ENCODE measurements at regions not wholly inside any gene's neighbourhood (a gene's known extent, or its start where the extent isn't known, plus 50 kb on each side); places are given as distances from the start of the nearest gene placed in this dataset.

DNA sequence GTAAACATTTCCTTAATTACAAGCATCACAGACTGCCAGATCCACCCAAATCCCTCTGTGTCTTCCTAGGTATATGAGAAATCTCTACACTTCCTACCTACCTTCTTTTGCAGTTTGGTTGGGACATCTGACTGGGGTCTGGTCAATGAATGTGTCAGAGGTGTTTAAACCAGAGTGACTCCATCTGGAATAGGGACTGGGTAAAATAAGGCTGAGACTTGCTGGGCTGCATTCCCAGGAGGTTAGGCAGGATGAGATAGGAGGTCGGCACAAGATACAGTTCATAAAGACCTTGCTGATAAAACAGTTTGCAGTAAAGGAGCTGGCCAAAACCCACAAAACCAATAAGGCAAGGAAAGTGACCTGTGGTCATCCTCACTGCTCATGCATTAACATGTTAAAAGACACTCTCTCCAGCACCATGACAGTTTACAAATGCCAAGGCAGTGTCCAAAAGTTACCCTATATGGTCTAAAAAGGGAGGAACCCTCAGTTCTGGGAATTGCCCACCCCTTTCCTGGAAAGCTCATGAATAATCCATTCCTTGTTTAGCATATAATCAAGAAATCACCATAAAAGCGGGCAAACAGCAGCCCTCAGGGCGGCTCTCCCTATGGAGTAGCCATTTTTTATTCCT is 87.4 kb upstream of the BACE2 start:
- Histone ChIP-seq H3K27ac (no peak overlapping the region), H3K4me3 (no peak overlapping the region), H3K9me3 (ENCODE audit: low read depth, low read length) (no peaks in the 10 kb centered on the region), H3K36me3 (ENCODE audit: insufficient read depth, low read length) (no peaks in the 10 kb centered on the region), H3K9ac (ENCODE audit: insufficient read length) (no peak overlapping the region)
- DNase-seq (ENCODE audit: low read depth, low spot score) = no peak
- no peak for TF ChIP-seq POLR2AphosphoS5 (IDR thresholded peaks at IDR 0.05; ENCODE audit: borderline replicate concordance, low read depth, low read length)
- no peak for TF ChIP-seq FOXP2 (optimal IDR thresholded peaks at IDR 0.05; ENCODE audit: control extremely low read depth, extremely low read length, insufficient read depth)
- no peak for TF ChIP-seq EZH2 (IDR thresholded peaks at IDR 0.05)

GRCh38 chr21:41086569-41086968 is 81.4 kb upstream of the BACE2 start:
- Histone ChIP-seq H3K36me3 (ENCODE audit: insufficient read depth, low read length) (no peaks in the 10 kb centered on the region), H3K9ac (ENCODE audit: insufficient read length) (no peak overlapping the region), H3K9me3 (ENCODE audit: low read depth, low read length) (no peaks in the 10 kb centered on the region), H3K4me3 (no peak overlapping the region), H3K27ac (no peak overlapping the region)
- DNase-seq (ENCODE audit: low read depth, low spot score) = no peak
- TF ChIP-seq FOXP2 (optimal IDR thresholded peaks at IDR 0.05; ENCODE audit: control extremely low read depth, extremely low read length, insufficient read depth) (no peak), EZH2 (IDR thresholded peaks at IDR 0.05) (no peak), POLR2AphosphoS5 (IDR thresholded peaks at IDR 0.05; ENCODE audit: borderline replicate concordance, low read depth, low read length) (no peak)

DNA sequence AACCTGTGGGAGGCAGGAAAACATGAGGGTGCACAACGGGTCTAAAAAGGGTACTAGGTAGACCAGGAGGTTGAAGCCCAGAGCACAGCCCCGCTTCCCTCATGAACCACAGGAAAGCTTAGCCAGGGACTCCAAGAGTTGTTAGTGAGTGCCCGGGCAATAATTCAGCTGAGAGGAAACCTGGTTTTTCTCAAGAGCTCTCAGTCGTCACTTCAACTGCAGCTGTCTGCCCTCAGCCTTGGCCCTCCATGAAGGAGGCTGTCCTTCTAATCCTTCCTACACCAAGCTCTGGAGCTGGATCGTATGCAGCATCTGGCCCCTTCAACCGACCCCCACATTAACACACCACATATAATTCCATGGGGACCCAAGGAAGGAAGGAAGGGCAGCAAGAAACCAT is 77.0 kb upstream of the BACE2 start:
- H3K9ac ChIP-seq (ENCODE audit: insufficient read length) = peak overlapping the region; percentile 62
- peak overlapping the region; percentile 99 for H3K27ac ChIP-seq
- DNase-seq (ENCODE audit: low read depth, low spot score) = peak; percentile 91
- peak overlapping the region; percentile 68 for H3K4me3 ChIP-seq
- H3K36me3 ChIP-seq (ENCODE audit: insufficient read depth, low read length) = no peaks in the 10 kb centered on the region
- TF ChIP-seq EZH2 (IDR thresholded peaks at IDR 0.05) (no peak), POLR2AphosphoS5 (IDR thresholded peaks at IDR 0.05; ENCODE audit: borderline replicate concordance, low read depth, low read length) (no peak), FOXP2 (optimal IDR thresholded peaks at IDR 0.05; ENCODE audit: control extremely low read depth, extremely low read length, insufficient read depth) (no peak)
- 0 out of 2 replicates have a peak, but pooled peaks cover 5% of the 10 kb centered on the region for H3K9me3 ChIP-seq (ENCODE audit: low read depth, low read length)

- peak overlapping the region; percentile 77 for H3K9ac ChIP-seq (ENCODE audit: insufficient read length)
- H3K9me3 ChIP-seq (ENCODE audit: low read depth, low read length) = 0 out of 2 replicates have a peak, but pooled peaks cover 5% of the 10 kb centered on the region
- DNase-seq (ENCODE audit: low read depth, low spot score) = peak; percentile 80
- peak overlapping the region; percentile 99 for H3K27ac ChIP-seq
- no peaks in the 10 kb centered on the region for H3K36me3 ChIP-seq (ENCODE audit: insufficient read depth, low read length)
- TF ChIP-seq FOXP2 (optimal IDR thresholded peaks at IDR 0.05; ENCODE audit: control extremely low read depth, extremely low read length, insufficient read depth) (no peak), POLR2AphosphoS5 (IDR thresholded peaks at IDR 0.05; ENCODE audit: borderline replicate concordance, low read depth, low read length) (peak; percentile 20; the same call in 1 of the 2 replicates)
- H3K4me3 ChIP-seq = peak overlapping the region; percentile 68
Measured at GRCh38 chr21:41091616-41092015, 76.3 kb upstream of the BACE2 start.

DNA sequence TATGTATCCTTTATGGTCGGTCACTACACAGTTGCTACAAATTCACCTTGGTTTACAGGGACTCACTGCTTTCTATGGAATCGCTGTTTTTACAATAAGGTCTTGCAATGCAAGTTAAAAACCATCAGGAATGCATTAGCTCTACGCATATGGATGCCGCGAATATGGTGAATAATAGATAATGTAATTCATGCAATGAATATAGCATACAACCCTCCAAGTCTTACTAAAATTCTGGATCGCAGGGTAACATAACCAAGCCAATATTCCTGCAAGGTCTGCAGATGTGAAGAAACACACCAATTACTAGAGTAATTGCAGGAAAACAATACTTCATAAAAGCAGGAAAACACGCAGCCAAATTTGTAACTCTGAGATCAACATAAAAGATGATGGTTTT is 75.6 kb upstream of the BACE2 start:
- DNase-seq (ENCODE audit: low read depth, low spot score) = no peak
- no peak for TF ChIP-seq POLR2AphosphoS5 (IDR thresholded peaks at IDR 0.05; ENCODE audit: borderline replicate concordance, low read depth, low read length)
- no peak for TF ChIP-seq EZH2 (IDR thresholded peaks at IDR 0.05)
- TF ChIP-seq FOXP2 (optimal IDR thresholded peaks at IDR 0.05; ENCODE audit: control extremely low read depth, extremely low read length, insufficient read depth) = no peak
- Histone ChIP-seq H3K36me3 (ENCODE audit: insufficient read depth, low read length) (no peaks in the 10 kb centered on the region), H3K9me3 (ENCODE audit: low read depth, low read length) (0 out of 2 replicates have a peak, but pooled peaks cover 5% of the 10 kb centered on the region), H3K27ac (peak overlapping the region; percentile 99), H3K4me3 (peak overlapping the region; percentile 68), H3K9ac (ENCODE audit: insufficient read length) (peak overlapping the region; percentile 77)

DNA sequence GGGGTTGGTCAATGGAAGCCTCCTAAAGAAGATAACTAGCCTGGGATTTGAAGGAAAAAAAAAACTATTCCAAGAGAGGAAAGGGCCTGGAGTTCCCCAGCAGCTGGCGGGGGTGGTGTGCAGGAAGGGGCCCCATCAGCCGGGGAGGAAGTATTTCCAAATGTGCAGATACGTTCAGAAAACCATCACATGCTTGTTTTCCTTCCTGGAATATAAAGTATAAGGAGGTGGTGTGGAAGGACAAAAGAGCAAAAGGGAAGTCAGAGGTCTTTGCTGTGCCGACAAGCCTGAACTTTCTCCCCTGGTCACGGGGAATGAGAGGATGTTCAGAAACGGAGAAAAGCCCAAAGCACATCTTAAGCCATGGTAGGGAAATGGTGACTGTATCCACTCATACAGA is 72.0 kb upstream of the BACE2 start:
- Histone ChIP-seq H3K9me3 (ENCODE audit: low read depth, low read length) (0 out of 2 replicates have a peak, but pooled peaks cover 12% of the 10 kb centered on the region), H3K36me3 (ENCODE audit: insufficient read depth, low read length) (no peaks in the 10 kb centered on the region), H3K4me3 (no peak overlapping the region), H3K9ac (ENCODE audit: insufficient read length) (no peak overlapping the region), H3K27ac (no peak overlapping the region)
- TF ChIP-seq FOXP2 (optimal IDR thresholded peaks at IDR 0.05; ENCODE audit: control extremely low read depth, extremely low read length, insufficient read depth) (no peak), POLR2AphosphoS5 (IDR thresholded peaks at IDR 0.05; ENCODE audit: borderline replicate concordance, low read depth, low read length) (no peak), EZH2 (IDR thresholded peaks at IDR 0.05) (no peak)
- no peak for DNase-seq (ENCODE audit: low read depth, low spot score)

- no peaks in the 10 kb centered on the region for H3K36me3 ChIP-seq (ENCODE audit: insufficient read depth, low read length)
- no peak for DNase-seq (ENCODE audit: low read depth, low spot score)
Measured at GRCh38 chr21:41098076-41098475, 69.9 kb upstream of the BACE2 start.

GRCh38 chr21:41098481-41099042 is 69.4 kb upstream of the BACE2 start:
- H3K36me3 ChIP-seq (ENCODE audit: insufficient read depth, low read length) = no peaks in the 10 kb centered on the region
- no peak for DNase-seq (ENCODE audit: low read depth, low spot score)
- no peak for TF ChIP-seq EZH2 (IDR thresholded peaks at IDR 0.05)
- TF ChIP-seq FOXP2 (optimal IDR thresholded peaks at IDR 0.05; ENCODE audit: control extremely low read depth, extremely low read length, insufficient read depth) = no peak
- no peak for TF ChIP-seq POLR2AphosphoS5 (IDR thresholded peaks at IDR 0.05; ENCODE audit: borderline replicate concordance, low read depth, low read length)

More at GRCh38 chr21:41098076-41098475, 69.9 kb upstream of the BACE2 start:
- Histone ChIP-seq H3K9ac (ENCODE audit: insufficient read length) (no peak overlapping the region), H3K4me3 (no peak overlapping the region), H3K27ac (no peak overlapping the region), H3K9me3 (ENCODE audit: low read depth, low read length) (0 out of 2 replicates have a peak, but pooled peaks cover 12% of the 10 kb centered on the region)
- no peak for TF ChIP-seq FOXP2 (optimal IDR thresholded peaks at IDR 0.05; ENCODE audit: control extremely low read depth, extremely low read length, insufficient read depth)

More at GRCh38 chr21:41098481-41099042, 69.4 kb upstream of the BACE2 start:
- Histone ChIP-seq H3K9me3 (ENCODE audit: low read depth, low read length) (0 out of 2 replicates have a peak, but pooled peaks cover 12% of the 10 kb centered on the region), H3K27ac (no peak overlapping the region), H3K4me3 (no peak overlapping the region), H3K9ac (ENCODE audit: insufficient read length) (no peak overlapping the region)
